Fibroblast of lung (primary cell): ENCODE measurements at regions not wholly inside any gene's neighbourhood (a gene's known extent, or its start where the extent isn't known, plus 50 kb on each side); places are given as distances from the start of the nearest gene placed in this dataset.

Experiments used
- DNase-seq, 2 donors: peaks; one replicate each; pipeline versions ENCODE4 v3.0.0 to v3.0.0-alpha.2; 2010; ENCODE audit warnings: low read depth in 2 of 2
- H2AFZ ChIP-seq: 2 replicates; pipeline ENCODE4 v1.5.1; 2012; ENCODE audit warnings: low read length, control low read depth, inconsistent platforms
- H3K27ac ChIP-seq: 2 replicates; pipeline ENCODE4 v1.5.1; 2011; ENCODE audit warnings: low read length, control low read depth; ENCODE audit not compliant: insufficient read depth
- H3K27me3 ChIP-seq: 2 replicates; pipeline ENCODE4 v1.5.1; 2011; ENCODE audit warnings: mild to moderate bottlenecking, low read length; ENCODE audit not compliant: control insufficient read depth, insufficient read depth
- H3K36me3 ChIP-seq: 2 replicates; pipeline ENCODE4 v1.5.1; 2011; ENCODE audit warnings: low read length; ENCODE audit not compliant: control insufficient read depth, insufficient read depth
- H3K4me1 ChIP-seq: 2 replicates; pipeline ENCODE4 v1.5.1; 2011; ENCODE audit warnings: low read length; ENCODE audit not compliant: control insufficient read depth, insufficient read depth; ENCODE audit errors: extremely low read depth
- H3K4me2 ChIP-seq: 2 replicates; pipeline ENCODE4 v1.5.1; 2011; ENCODE audit warnings: low read length, control low read depth; ENCODE audit not compliant: insufficient read depth; ENCODE audit errors: extremely low read depth
- H3K4me3 ChIP-seq, 4 experiments: fragments of 200-600 bp in 1 of 4; sonication (generic) in 1 of 4; replicated peaks in 1 of 4; 2 replicates each; pipeline ENCODE4 v1.5.1; 2011 to 2016; ENCODE audit warnings: low read length in 4 of 4, low read depth in 3 of 4, mild to moderate bottlenecking in 3 of 4, control low read depth in 2 of 4, inconsistent platforms in 1 of 4, mixed read lengths in 1 of 4; ENCODE audit not compliant: insufficient read depth in 1 of 4; ENCODE audit errors: control extremely low read depth in 1 of 4
- H3K79me2 ChIP-seq: 2 replicates; pipeline ENCODE4 v1.5.1; 2012; ENCODE audit warnings: mild to moderate bottlenecking, low read length, inconsistent platforms; ENCODE audit not compliant: control insufficient read depth, insufficient read depth
- H3K9ac ChIP-seq: 2 replicates; pipeline ENCODE4 v1.5.1; 2011; ENCODE audit warnings: mild to moderate bottlenecking, low read length, control low read depth; ENCODE audit not compliant: insufficient read depth
- H3K9me3 ChIP-seq: 2 replicates; pipeline ENCODE4 v1.5.1; 2012; ENCODE audit warnings: low read depth, low read length; ENCODE audit not compliant: control insufficient read depth, insufficient read depth
- H4K20me1 ChIP-seq: 2 replicates; pipeline ENCODE4 v1.5.1; 2011; ENCODE audit warnings: low read length; ENCODE audit not compliant: control insufficient read depth, insufficient read depth; ENCODE audit errors: extremely low read depth
- CTCF ChIP-seq, 2 donors: IDR thresholded peaks in 1 of 2; conservative IDR thresholded peaks in 1 of 2; 1 replicate in 1 of 2; 2 replicates in 1 of 2; pipeline ENCODE4 v1.5.1; 2011 to 2012; ENCODE audit warnings: low read length in 2 of 2, control low read depth in 1 of 2, inconsistent platforms in 1 of 2, low read depth in 1 of 2, mild to moderate bottlenecking in 1 of 2
- EZH2 ChIP-seq: IDR thresholded peaks from 2 replicates; pipeline ENCODE4 v1.5.1; 2012; ENCODE audit warnings: low read length, control low read depth, mild to moderate bottlenecking; ENCODE audit errors: missing control alignments

GRCh38 chr13:63551731-63552130 is 2136.1 kb upstream of the PCDH20 start:
- no peak for DNase-seq
- Histone ChIP-seq H3K4me2 (no peak overlapping the region), H3K4me3 (no peak overlapping the region), H3K9ac (no peak overlapping the region), H3K9me3 (no peaks in the 10 kb centered on the region), H4K20me1 (no peaks in the 10 kb centered on the region), H3K36me3 (no peaks in the 10 kb centered on the region), H2AFZ (no peak overlapping the region), H3K27me3 (no peaks in the 10 kb centered on the region), H3K27ac (no peak overlapping the region), H3K4me1 (no peaks in the 10 kb centered on the region), H3K79me2 (no peaks in the 10 kb centered on the region)
- TF ChIP-seq EZH2 (no peak), CTCF (conservative IDR thresholded peaks at IDR 0.05 in 1 of 2, IDR thresholded peaks at IDR 0.05 in 1 of 2; ENCODE audit: low read depth in 1 of 2, low read length in 2 of 2) (no peak)

- Histone ChIP-seq H3K79me2 (no peaks in the 10 kb centered on the region), H3K27ac (no peak overlapping the region)
- TF ChIP-seq EZH2 (no peak), CTCF (conservative IDR thresholded peaks at IDR 0.05 in 1 of 2, IDR thresholded peaks at IDR 0.05 in 1 of 2; ENCODE audit: low read depth in 1 of 2, low read length in 2 of 2) (no peak)
Observed at GRCh38 chr13:63546524-63546923, 2130.9 kb upstream of the PCDH20 start.

GRCh38 chr13:63542770-63543169 is 2127.1 kb upstream of the PCDH20 start:
- H3K4me1 ChIP-seq: no peaks in the 10 kb centered on the region
- no peaks in the 10 kb centered on the region for H3K27me3 ChIP-seq
- no peak overlapping the region for H3K4me2 ChIP-seq
- H2AFZ ChIP-seq: no peak overlapping the region
- TF ChIP-seq EZH2 (no peak), CTCF (conservative IDR thresholded peaks at IDR 0.05 in 1 of 2, IDR thresholded peaks at IDR 0.05 in 1 of 2; ENCODE audit: low read depth in 1 of 2, low read length in 2 of 2) (no peak)
- H3K27ac ChIP-seq: no peak overlapping the region
- no peaks in the 10 kb centered on the region for H3K9me3 ChIP-seq
- H3K4me3 ChIP-seq: no peak overlapping the region
- H3K79me2 ChIP-seq: no peaks in the 10 kb centered on the region
- no peaks in the 10 kb centered on the region for H3K36me3 ChIP-seq
- H3K9ac ChIP-seq: no peak overlapping the region
- no peaks in the 10 kb centered on the region for H4K20me1 ChIP-seq
- DNase-seq: no peak

More at GRCh38 chr13:63546524-63546923, 2130.9 kb upstream of the PCDH20 start:
- no peaks in the 10 kb centered on the region for H3K27me3 ChIP-seq
- H3K9me3 ChIP-seq: no peaks in the 10 kb centered on the region
- H3K4me3 ChIP-seq: no peak overlapping the region
- no peak overlapping the region for H3K4me2 ChIP-seq
- H2AFZ ChIP-seq: no peak overlapping the region
- no peak overlapping the region for H3K9ac ChIP-seq
- H3K36me3 ChIP-seq: no peaks in the 10 kb centered on the region
- H4K20me1 ChIP-seq: no peaks in the 10 kb centered on the region
- DNase-seq: no peak
- H3K4me1 ChIP-seq: no peaks in the 10 kb centered on the region
